ENCODE measurements at regions not wholly inside any gene's neighbourhood (a gene's known extent, or its start where the extent isn't known, plus 50 kb on each side); places are given as distances from the start of the nearest gene placed in this dataset.

GRCh38 chr2:43078781-43079755 is 147.3 kb downstream of the ZFP36L2 start:
- TF ChIP-seq TAF1 (IDR thresholded peaks at IDR 0.05; ENCODE audit: low read depth, low read length): no peak
- no peak for TF ChIP-seq POLR2A (IDR thresholded peaks at IDR 0.05; ENCODE audit: low read depth, low read length)
- TF ChIP-seq POLR2AphosphoS5 (IDR thresholded peaks at IDR 0.05; ENCODE audit: low read depth, low read length): no peak
